Liver (tissue), 8 donors: ENCODE measurements at regions not wholly inside any gene's neighbourhood (a gene's known extent, or its start where the extent isn't known, plus 50 kb on each side); places are given as distances from the start of the nearest gene placed in this dataset.

ENCODE experiments used
- DNase-seq: peaks from one replicate; pipeline ENCODE4 v3.0.0-alpha.2; 2017; ENCODE audit warnings: low spot score
- H3K27ac ChIP-seq, 2 donors: one replicate each; pipeline ENCODE4 v1.7.0; 2013; ENCODE audit warnings: inconsistent platforms in 2 of 2, low read length in 2 of 2, control low read depth in 1 of 2, low read depth in 1 of 2, mild to moderate bottlenecking in 1 of 2
- H3K27me3 ChIP-seq, 4 donors: one replicate each; pipeline versions ENCODE4 v1.6.1 to v1.7.0; 2013; ENCODE audit warnings: low read length in 3 of 4, inconsistent platforms in 1 of 4, mild to moderate bottlenecking in 1 of 4, moderate library complexity in 1 of 4; ENCODE audit not compliant: control insufficient read depth in 4 of 4, insufficient read depth in 4 of 4
- H3K36me3 ChIP-seq, 4 donors: one replicate each; pipeline versions ENCODE4 v1.6.1 to v1.7.0; 2013; ENCODE audit warnings: low read length in 3 of 4, mild to moderate bottlenecking in 3 of 4, low read depth in 1 of 4, moderate library complexity in 1 of 4; ENCODE audit not compliant: control insufficient read depth in 4 of 4, insufficient read depth in 3 of 4
- H3K4me1 ChIP-seq, 4 donors: one replicate each; pipeline versions ENCODE4 v1.6.1 to v1.7.0; 2013; ENCODE audit warnings: low read length in 3 of 4, mild to moderate bottlenecking in 3 of 4, moderate library complexity in 1 of 4; ENCODE audit not compliant: control insufficient read depth in 4 of 4, insufficient read depth in 4 of 4
- H3K4me3 ChIP-seq, 3 donors: one replicate each; pipeline versions ENCODE4 v1.6.1 to v1.7.0; 2013; ENCODE audit warnings: low read length in 3 of 3, control low read depth in 1 of 3, low read depth in 1 of 3, mild to moderate bottlenecking in 1 of 3
- H3K9ac ChIP-seq, 2 donors: one replicate each; pipeline ENCODE4 v1.7.0; 2013; ENCODE audit warnings: low read length in 2 of 2, mild to moderate bottlenecking in 2 of 2, moderate library complexity in 2 of 2, control low read depth in 1 of 2, low read depth in 1 of 2
- H3K9me3 ChIP-seq, 4 donors: one replicate each; pipeline versions ENCODE4 v1.6.1 to v1.7.0; 2013; ENCODE audit warnings: low read length in 3 of 4; ENCODE audit not compliant: control insufficient read depth in 4 of 4
- EGR1 ChIP-seq, 2 donors: IDR thresholded peaks; 2 replicates each; pipeline ENCODE4 v1.6.1; 2016 to 2018; ENCODE audit warnings: antibody characterized with exemption in 2 of 2, low read depth in 2 of 2
- FOXA1 ChIP-seq: IDR thresholded peaks from 2 replicates; pipeline ENCODE4 v1.6.1; 2016; ENCODE audit warnings: antibody characterized with exemption
- FOXA2 ChIP-seq: IDR thresholded peaks from 2 replicates; pipeline ENCODE4 v1.6.1; 2016; ENCODE audit warnings: antibody characterized with exemption
- GABPA ChIP-seq, 2 donors: IDR thresholded peaks in 1 of 2; conservative IDR thresholded peaks in 1 of 2; 2 replicates each; pipeline ENCODE4 v1.6.1; 2016; ENCODE audit warnings: antibody characterized with exemption in 2 of 2, mild to moderate bottlenecking in 1 of 2, moderate library complexity in 1 of 2
- HNF4A ChIP-seq, 2 donors: conservative IDR thresholded peaks; 2 replicates each; pipeline ENCODE4 v1.6.1; 2016; ENCODE audit warnings: antibody characterized with exemption in 2 of 2, mild to moderate bottlenecking in 2 of 2
- HNF4G ChIP-seq: IDR thresholded peaks from 2 replicates; pipeline ENCODE4 v1.6.1; 2016; ENCODE audit warnings: antibody characterized with exemption
- JUND ChIP-seq, 2 donors: IDR thresholded peaks; 2 replicates each; pipeline ENCODE4 v1.6.1; 2016; ENCODE audit warnings: antibody characterized with exemption in 2 of 2
- NR2F2 ChIP-seq: IDR thresholded peaks from 2 replicates; pipeline ENCODE4 v1.6.1; 2016; ENCODE audit warnings: antibody characterized with exemption
- RAD21 ChIP-seq, 2 donors: IDR thresholded peaks; 2 replicates each; pipeline ENCODE4 v1.6.1; 2016; ENCODE audit warnings: antibody characterized with exemption in 2 of 2, mild to moderate bottlenecking in 2 of 2
- RXRA ChIP-seq, 2 donors: IDR thresholded peaks; 2 replicates each; pipeline ENCODE4 v1.6.1; 2017 to 2018; ENCODE audit warnings: antibody characterized with exemption in 2 of 2, mild to moderate bottlenecking in 1 of 2
- SP1 ChIP-seq: IDR thresholded peaks from 2 replicates; pipeline ENCODE4 v1.6.1; 2018; ENCODE audit warnings: antibody characterized with exemption, mild to moderate bottlenecking
- TAF1 ChIP-seq: conservative IDR thresholded peaks from 2 replicates; pipeline ENCODE4 v1.6.1; 2016; ENCODE audit warnings: antibody characterized with exemption, mild to moderate bottlenecking
- YY1 ChIP-seq: IDR thresholded peaks from 2 replicates; pipeline ENCODE4 v1.6.1; 2016; ENCODE audit warnings: antibody characterized with exemption, mild to moderate bottlenecking
- WGBS: extraction: QIAGEN DNeasy Blood & Tissue Kit; methylation state at CpG from one replicate; pipeline ENCODE4 v1.1.7; 2013; 5-methylcytosine and 5-hydroxymethylcytosine counted together
- TF ChIP-seq, protein P1 (sequence below): IDR thresholded peaks from 2 replicates; pipeline ENCODE4 v1.6.1; 2016; ENCODE audit warnings: antibody characterized with exemption
- TF ChIP-seq, protein P2 (sequence below): IDR thresholded peaks from 2 replicates; pipeline ENCODE4 v1.6.1; 2016; ENCODE audit warnings: antibody characterized with exemption, mild to moderate bottlenecking
- TF ChIP-seq, protein P3 (sequence below): fragments of 150-350 bp; IDR thresholded peaks from 2 replicates; pipeline ENCODE4 v1.5.1; 2017; ENCODE audit warnings: improper control_type of control experiment, low read depth, low read length; ENCODE audit not compliant: missing input control
- TF ChIP-seq, protein P4 (sequence below): IDR thresholded peaks from 2 replicates; pipeline ENCODE4 v1.6.1; 2016; ENCODE audit warnings: antibody characterized with exemption
- TF ChIP-seq, protein P5 (sequence below): IDR thresholded peaks from 2 replicates; pipeline ENCODE4 v1.6.1; 2016; ENCODE audit warnings: antibody characterized with exemption
- donor health status: healthy.
- donor health status: healthy.
- donor health status: healthy.
- donor health status: healthy.
- donor health status: healthy.

DNA sequence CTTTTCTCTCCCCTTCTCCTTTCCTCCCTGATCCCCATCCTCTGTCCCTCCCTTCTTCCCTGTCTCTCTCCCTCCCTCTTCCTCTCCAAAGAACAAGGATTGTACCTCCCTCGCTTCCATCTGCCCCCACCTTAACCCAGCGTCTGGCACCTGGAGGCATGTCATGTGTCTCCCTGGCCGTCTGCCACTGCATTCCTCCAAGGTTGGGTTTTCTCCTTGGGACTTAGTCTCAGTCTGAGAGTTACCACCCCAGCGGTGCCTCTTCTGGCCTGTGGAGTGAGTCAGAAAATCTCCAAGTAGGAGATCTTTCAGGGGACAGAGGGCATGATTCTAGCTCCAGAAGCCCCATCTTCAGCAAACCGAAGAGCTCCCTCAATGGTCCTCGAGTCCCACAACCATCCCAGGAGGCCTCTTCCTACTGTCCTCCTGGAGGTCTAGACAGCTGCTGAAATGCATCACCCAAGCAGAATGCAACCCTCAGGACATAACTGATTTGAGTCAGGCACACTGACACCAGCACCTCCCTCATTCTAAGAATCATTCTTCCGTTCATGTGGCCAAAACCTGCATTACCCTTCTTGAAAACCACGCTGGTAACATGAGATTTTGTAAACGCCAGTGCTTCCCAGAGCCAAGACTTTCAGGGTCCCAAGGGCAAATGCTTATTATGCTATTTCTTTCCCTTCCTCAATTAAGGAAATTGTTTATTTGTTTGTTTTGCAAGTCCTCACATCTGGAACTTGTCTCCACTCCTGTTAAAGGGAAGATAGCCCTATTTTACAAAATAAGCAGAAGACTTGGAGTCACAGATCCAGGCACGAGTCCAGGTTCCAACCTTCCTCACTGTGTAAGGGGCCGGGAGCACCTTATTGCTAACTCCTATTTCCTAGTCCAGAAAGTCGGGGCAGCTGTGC, 463.2 kb downstream of the BCL11B start:
- peaks cover 0 to 1% (median 0%) of the 10 kb centered on the region in 4 donors for H3K9me3 ChIP-seq
- TF ChIP-seq HNF4A (conservative IDR thresholded peaks at IDR 0.05) (no peak), YY1 (no peak)
- TF ChIP-seq, protein P1, sequence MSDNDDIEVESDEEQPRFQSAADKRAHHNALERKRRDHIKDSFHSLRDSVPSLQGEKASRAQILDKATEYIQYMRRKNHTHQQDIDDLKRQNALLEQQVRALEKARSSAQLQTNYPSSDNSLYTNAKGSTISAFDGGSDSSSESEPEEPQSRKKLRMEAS = no peak
- H3K4me3 ChIP-seq = no peak overlapping the region
- 58% methylated on average over 12 of the region's 12 CpGs for WGBS
- DNase-seq = no peak
- H3K27me3 ChIP-seq = peaks cover 0 to 5% (median 0%) of the 10 kb centered on the region in 4 donors
- H3K36me3 ChIP-seq = no peaks in the 10 kb centered on the region
- H3K27ac ChIP-seq = no peak overlapping the region
- H3K4me1 ChIP-seq = no peaks in the 10 kb centered on the region
- H3K9ac ChIP-seq = no peak overlapping the region

DNA sequence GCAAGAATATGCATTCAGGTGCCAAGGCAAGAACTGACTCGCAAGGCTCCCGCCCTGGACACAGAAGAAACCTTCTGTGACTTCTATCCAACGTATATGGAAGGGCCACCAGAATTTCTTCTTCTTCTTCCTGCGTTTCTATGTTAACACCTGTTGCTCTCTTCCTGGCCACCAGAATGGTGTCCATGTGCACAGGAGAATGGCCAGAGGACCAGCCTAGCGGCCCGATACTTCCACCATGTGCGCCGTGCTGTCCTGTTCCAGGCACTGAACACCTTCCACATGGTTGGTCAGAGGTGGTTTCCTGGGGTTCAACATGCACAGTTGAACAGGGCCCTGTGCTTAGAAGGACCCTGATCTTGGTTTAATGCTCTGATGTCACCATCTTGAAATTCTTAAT, 455.8 kb downstream of the BCL11B start:
- H3K9ac ChIP-seq = no peak overlapping the region
- no peak overlapping the region for H3K4me3 ChIP-seq
- H3K4me1 ChIP-seq = no peaks in the 10 kb centered on the region
- H3K36me3 ChIP-seq = no peaks in the 10 kb centered on the region
- no peaks in the 10 kb centered on the region for H3K9me3 ChIP-seq
- H3K27me3 ChIP-seq = no peaks in the 10 kb centered on the region
- WGBS = 91% methylated on average over 8 of the region's 8 CpGs
- TF ChIP-seq RAD21 (IDR thresholded peaks at IDR 0.05) (no peak), NR2F2 (no peak), RXRA (IDR thresholded peaks at IDR 0.05) (no peak), FOXA2 (no peak), SP1 (no peak), JUND (IDR thresholded peaks at IDR 0.05) (no peak), TAF1 (no peak), HNF4A (conservative IDR thresholded peaks at IDR 0.05) (no peak), EGR1 (IDR thresholded peaks at IDR 0.05; ENCODE audit: low read depth in 2 of 2) (no peak), YY1 (no peak), HNF4G (no peak), GABPA (IDR thresholded peaks at IDR 0.05 in 1 of 2, conservative IDR thresholded peaks at IDR 0.05 in 1 of 2) (no peak), FOXA1 (no peak)
- TF ChIP-seq, protein P2, sequence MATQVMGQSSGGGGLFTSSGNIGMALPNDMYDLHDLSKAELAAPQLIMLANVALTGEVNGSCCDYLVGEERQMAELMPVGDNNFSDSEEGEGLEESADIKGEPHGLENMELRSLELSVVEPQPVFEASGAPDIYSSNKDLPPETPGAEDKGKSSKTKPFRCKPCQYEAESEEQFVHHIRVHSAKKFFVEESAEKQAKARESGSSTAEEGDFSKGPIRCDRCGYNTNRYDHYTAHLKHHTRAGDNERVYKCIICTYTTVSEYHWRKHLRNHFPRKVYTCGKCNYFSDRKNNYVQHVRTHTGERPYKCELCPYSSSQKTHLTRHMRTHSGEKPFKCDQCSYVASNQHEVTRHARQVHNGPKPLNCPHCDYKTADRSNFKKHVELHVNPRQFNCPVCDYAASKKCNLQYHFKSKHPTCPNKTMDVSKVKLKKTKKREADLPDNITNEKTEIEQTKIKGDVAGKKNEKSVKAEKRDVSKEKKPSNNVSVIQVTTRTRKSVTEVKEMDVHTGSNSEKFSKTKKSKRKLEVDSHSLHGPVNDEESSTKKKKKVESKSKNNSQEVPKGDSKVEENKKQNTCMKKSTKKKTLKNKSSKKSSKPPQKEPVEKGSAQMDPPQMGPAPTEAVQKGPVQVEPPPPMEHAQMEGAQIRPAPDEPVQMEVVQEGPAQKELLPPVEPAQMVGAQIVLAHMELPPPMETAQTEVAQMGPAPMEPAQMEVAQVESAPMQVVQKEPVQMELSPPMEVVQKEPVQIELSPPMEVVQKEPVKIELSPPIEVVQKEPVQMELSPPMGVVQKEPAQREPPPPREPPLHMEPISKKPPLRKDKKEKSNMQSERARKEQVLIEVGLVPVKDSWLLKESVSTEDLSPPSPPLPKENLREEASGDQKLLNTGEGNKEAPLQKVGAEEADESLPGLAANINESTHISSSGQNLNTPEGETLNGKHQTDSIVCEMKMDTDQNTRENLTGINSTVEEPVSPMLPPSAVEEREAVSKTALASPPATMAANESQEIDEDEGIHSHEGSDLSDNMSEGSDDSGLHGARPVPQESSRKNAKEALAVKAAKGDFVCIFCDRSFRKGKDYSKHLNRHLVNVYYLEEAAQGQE = no peak
- TF ChIP-seq, protein P1 = no peak
- TF ChIP-seq, protein P3, sequence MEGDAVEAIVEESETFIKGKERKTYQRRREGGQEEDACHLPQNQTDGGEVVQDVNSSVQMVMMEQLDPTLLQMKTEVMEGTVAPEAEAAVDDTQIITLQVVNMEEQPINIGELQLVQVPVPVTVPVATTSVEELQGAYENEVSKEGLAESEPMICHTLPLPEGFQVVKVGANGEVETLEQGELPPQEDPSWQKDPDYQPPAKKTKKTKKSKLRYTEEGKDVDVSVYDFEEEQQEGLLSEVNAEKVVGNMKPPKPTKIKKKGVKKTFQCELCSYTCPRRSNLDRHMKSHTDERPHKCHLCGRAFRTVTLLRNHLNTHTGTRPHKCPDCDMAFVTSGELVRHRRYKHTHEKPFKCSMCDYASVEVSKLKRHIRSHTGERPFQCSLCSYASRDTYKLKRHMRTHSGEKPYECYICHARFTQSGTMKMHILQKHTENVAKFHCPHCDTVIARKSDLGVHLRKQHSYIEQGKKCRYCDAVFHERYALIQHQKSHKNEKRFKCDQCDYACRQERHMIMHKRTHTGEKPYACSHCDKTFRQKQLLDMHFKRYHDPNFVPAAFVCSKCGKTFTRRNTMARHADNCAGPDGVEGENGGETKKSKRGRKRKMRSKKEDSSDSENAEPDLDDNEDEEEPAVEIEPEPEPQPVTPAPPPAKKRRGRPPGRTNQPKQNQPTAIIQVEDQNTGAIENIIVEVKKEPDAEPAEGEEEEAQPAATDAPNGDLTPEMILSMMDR = no peak
- TF ChIP-seq, protein P4, sequence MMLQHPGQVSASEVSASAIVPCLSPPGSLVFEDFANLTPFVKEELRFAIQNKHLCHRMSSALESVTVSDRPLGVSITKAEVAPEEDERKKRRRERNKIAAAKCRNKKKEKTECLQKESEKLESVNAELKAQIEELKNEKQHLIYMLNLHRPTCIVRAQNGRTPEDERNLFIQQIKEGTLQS = no peak
- TF ChIP-seq, protein P5, sequence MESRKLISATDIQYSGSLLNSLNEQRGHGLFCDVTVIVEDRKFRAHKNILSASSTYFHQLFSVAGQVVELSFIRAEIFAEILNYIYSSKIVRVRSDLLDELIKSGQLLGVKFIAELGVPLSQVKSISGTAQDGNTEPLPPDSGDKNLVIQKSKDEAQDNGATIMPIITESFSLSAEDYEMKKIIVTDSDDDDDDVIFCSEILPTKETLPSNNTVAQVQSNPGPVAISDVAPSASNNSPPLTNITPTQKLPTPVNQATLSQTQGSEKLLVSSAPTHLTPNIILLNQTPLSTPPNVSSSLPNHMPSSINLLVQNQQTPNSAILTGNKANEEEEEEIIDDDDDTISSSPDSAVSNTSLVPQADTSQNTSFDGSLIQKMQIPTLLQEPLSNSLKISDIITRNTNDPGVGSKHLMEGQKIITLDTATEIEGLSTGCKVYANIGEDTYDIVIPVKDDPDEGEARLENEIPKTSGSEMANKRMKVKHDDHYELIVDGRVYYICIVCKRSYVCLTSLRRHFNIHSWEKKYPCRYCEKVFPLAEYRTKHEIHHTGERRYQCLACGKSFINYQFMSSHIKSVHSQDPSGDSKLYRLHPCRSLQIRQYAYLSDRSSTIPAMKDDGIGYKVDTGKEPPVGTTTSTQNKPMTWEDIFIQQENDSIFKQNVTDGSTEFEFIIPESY = no peak
- DNase-seq = no peak
- no peak overlapping the region for H3K27ac ChIP-seq
